HG03439 (cell line): ENCODE measurements at regions not wholly inside any gene's neighbourhood (a gene's known extent, or its start where the extent isn't known, plus 50 kb on each side); places are given as distances from the start of the nearest gene placed in this dataset.

Experiments
- ATAC-seq: cut with Tn5 transposase; IDR thresholded peaks from one replicate; pipeline ENCODE4 v1.9.1; 2021; ENCODE audit warnings: mild to moderate bottlenecking, moderate library complexity; ENCODE audit not compliant: unreplicated experiment

GRCh38 chr5:2125171-2125900 is 242.6 kb upstream of the IRX4 start:
- ATAC-seq: no peak

GRCh38 chr5:2124434-2125170 is 241.9 kb upstream of the IRX4 start:
- ATAC-seq: no peak

GRCh38 chr5:2123874-2124273 is 241.1 kb upstream of the IRX4 start:
- ATAC-seq: no peak

- ATAC-seq: no peak
Measured at GRCh38 chr5:2120361-2120760, 237.6 kb upstream of the IRX4 start.

- no peak for ATAC-seq
Measured at GRCh38 chr5:2119573-2119972, 236.8 kb upstream of the IRX4 start.

- no peak for ATAC-seq
Measured at GRCh38 chr5:2113348-2114131, 230.8 kb upstream of the IRX4 start.

GRCh38 chr5:2112173-2113025 is 229.7 kb upstream of the IRX4 start:
- ATAC-seq: no peak

GRCh38 chr5:2111569-2112105 is 228.9 kb upstream of the IRX4 start:
- ATAC-seq: no peak

- no peak for ATAC-seq
Measured at GRCh38 chr5:2110934-2111462, 228.3 kb upstream of the IRX4 start.

- no peak for ATAC-seq
Measured at GRCh38 chr5:2110137-2110933, 227.6 kb upstream of the IRX4 start.

GRCh38 chr5:2109566-2109965 is 226.8 kb upstream of the IRX4 start:
- ATAC-seq: no peak

- no peak for ATAC-seq
Measured at GRCh38 chr5:2106721-2107120, 224.0 kb upstream of the IRX4 start.

GRCh38 chr5:2105141-2105540 is 222.4 kb upstream of the IRX4 start:
- ATAC-seq: no peak

- ATAC-seq: no peak
Measured at GRCh38 chr5:2103940-2104339, 221.2 kb upstream of the IRX4 start.

- ATAC-seq: no peak
Measured at GRCh38 chr5:2102819-2103776, 220.4 kb upstream of the IRX4 start.

- no peak for ATAC-seq
Measured at GRCh38 chr5:2101685-2102084, 219.0 kb upstream of the IRX4 start.

GRCh38 chr5:2096887-2097505 is 214.3 kb upstream of the IRX4 start:
- no peak for ATAC-seq

GRCh38 chr5:2095011-2095410 is 212.3 kb upstream of the IRX4 start:
- ATAC-seq: no peak
